ENCODE measurements at regions not wholly inside any gene's neighbourhood (a gene's known extent, or its start where the extent isn't known, plus 50 kb on each side); places are given as distances from the start of the nearest gene placed in this dataset.

GRCh38 chr1:232322162-232322734 is 307.7 kb downstream of the SIPA1L2 start:
- TF ChIP-seq CTCF (IDR thresholded peaks at IDR 0.05) = 0 out of 2 replicates have a peak, but pooled peaks have one; percentile 6
- no peak for TF ChIP-seq ZFX (IDR thresholded peaks at IDR 0.05; ENCODE audit: borderline replicate concordance)

Data from 22Rv1 (cell line).